GM12878 (cell line): ENCODE measurements at regions not wholly inside any gene's neighbourhood (a gene's known extent, or its start where the extent isn't known, plus 50 kb on each side); places are given as distances from the start of the nearest gene placed in this dataset.

Experiments
- ATAC-seq: fragments of 200-7000 bp; cut with Tn5 transposase; 3 replicates; pipeline ENCODE4 v1.9.1; 2020; ENCODE audit warnings: mild to moderate bottlenecking, moderate library complexity
- BruUV-seq: library from RNA; stranded (reverse); fragments of 400-500 nt; replicated peaks from 2 replicates; lab custom pipeline; 2021; lab: Mats Ljungman, UMichigan
- CTCF ChIA-PET: fragments of 300-600 bp; sonication (Branson Sonifier 250); formaldehyde crosslinking; extraction: SDS; loops from one replicate; lab custom pipeline; 2021; ENCODE audit warnings: inconsistent platforms; lab: Yijun Ruan, JAX
- POLR2A ChIA-PET: fragments of 350-600 bp; formaldehyde crosslinking; extraction: SDS; loops from one replicate; lab custom pipeline; 2021; ENCODE audit warnings: inconsistent platforms; lab: Charles Lee
- RAD21 ChIA-PET: fragments of 300-600 bp; sonication (Branson Sonifier 250); formaldehyde crosslinking; loops from one replicate; lab custom pipeline; 2023; ENCODE audit warnings: antibody characterized with exemption; ENCODE audit not compliant: unreplicated experiment; lab: Charles Lee
- SMC1A ChIA-PET: fragments of 300-600 bp; sonication (Branson Sonifier 250); formaldehyde crosslinking; loops from one replicate; lab custom pipeline; 2023; ENCODE audit not compliant: unreplicated experiment, uncharacterized antibody; lab: Charles Lee
- DNase-seq: peaks from one replicate; pipeline ENCODE4 v3.0.0-alpha.2; 2011; ENCODE audit warnings: low read depth, low spot score
- FAIRE-seq: peaks from 3 replicates; lab custom pipeline; 2011; peaks lifted over from hg19 to GRCh38; lab: Jason Lieb, UNC
- H2AFZ ChIP-seq: 2 replicates; pipeline ENCODE4 v1.6.0; 2011; ENCODE audit warnings: low read depth, low read length, control low read depth; ENCODE audit not compliant: control insufficient read depth
- H3K27ac ChIP-seq: 2 replicates; pipeline ENCODE4 v1.5.1; 2011; ENCODE audit warnings: control low read depth; ENCODE audit not compliant: control insufficient read depth, insufficient read depth
- H3K27me3 ChIP-seq, 2 experiments: replicated peaks in 1 of 2; 2 replicates each; pipeline versions ENCODE4 v1.6.0 to v1.6.1; 2011; ENCODE audit warnings: low read length in 1 of 2; ENCODE audit not compliant: control insufficient read depth in 2 of 2, insufficient read depth in 2 of 2
- H3K36me3 ChIP-seq, 2 experiments: 2 replicates each; pipeline ENCODE4 v1.5.1; 2011; ENCODE audit warnings: low read length in 1 of 2; ENCODE audit not compliant: control insufficient read depth in 2 of 2, insufficient read depth in 2 of 2
- H3K4me1 ChIP-seq: 2 replicates; pipeline ENCODE4 v1.6.1; 2011; ENCODE audit warnings: mild to moderate bottlenecking, low read length, moderate library complexity, mixed read lengths; ENCODE audit not compliant: control insufficient read depth, insufficient read depth
- H3K4me2 ChIP-seq: 2 replicates; pipeline ENCODE4 v1.6.0; 2011; ENCODE audit warnings: control low read depth; ENCODE audit not compliant: control insufficient read depth, insufficient read depth
- H3K4me3 ChIP-seq: fragments of 200-600 bp; sonication (generic); 2 replicates; pipeline ENCODE4 v1.5.1; 2016
- H3K79me2 ChIP-seq: 2 replicates; pipeline ENCODE4 v1.6.0; 2011; ENCODE audit warnings: low read length; ENCODE audit not compliant: control insufficient read depth, insufficient read depth
- H3K9ac ChIP-seq: 2 replicates; pipeline ENCODE4 v1.8.0; 2011; ENCODE audit warnings: low read length, control low read depth, mixed read lengths; ENCODE audit not compliant: control insufficient read depth, insufficient read depth
- H3K9me3 ChIP-seq: replicated peaks from 3 replicates; pipeline ENCODE4 v1.5.1; 2011; ENCODE audit warnings: mild to moderate bottlenecking, low read length; ENCODE audit not compliant: control insufficient read depth, insufficient read depth
- H4K20me1 ChIP-seq: 2 replicates; pipeline ENCODE4 v1.6.0; 2011; ENCODE audit not compliant: control insufficient read depth, insufficient read depth
- ATF7 ChIP-seq: fragments of 450-650 bp; IDR thresholded peaks from 2 replicates; pipeline ENCODE4 v1.6.1; 2016; ENCODE audit warnings: low read depth, mild to moderate bottlenecking
- BMI1 ChIP-seq: fragments of 450-650 bp; IDR thresholded peaks from 2 replicates; pipeline ENCODE4 v1.6.1; 2016; ENCODE audit warnings: mild to moderate bottlenecking, moderate library complexity, borderline replicate concordance
- CHD4 ChIP-seq: fragments of 200-600 bp; sonication (generic); IDR thresholded peaks from 2 replicates; pipeline ENCODE4 v1.6.1; 2016; ENCODE audit warnings: mild to moderate bottlenecking
- CTCF ChIP-seq, 3 experiments: IDR thresholded peaks in 2 of 3; conservative IDR thresholded peaks in 1 of 3; 2 replicates each; pipeline ENCODE4 v1.5.1; 2011; ENCODE audit warnings: low read depth in 3 of 3, low read length in 3 of 3, mild to moderate bottlenecking in 3 of 3, control low read depth in 2 of 3, moderate library complexity in 2 of 3, inconsistent platforms in 1 of 3, mixed read lengths in 1 of 3; ENCODE audit not compliant: control insufficient read depth in 2 of 3, insufficient read depth in 1 of 3; ENCODE audit errors: extremely low read depth in 1 of 3
- FOXK2 ChIP-seq: fragments of 450-650 bp; IDR thresholded peaks from 2 replicates; pipeline ENCODE4 v1.6.1; 2017; ENCODE audit warnings: mild to moderate bottlenecking, moderate library complexity
- HDAC2 ChIP-seq: fragments of 200-600 bp; sonication (generic); IDR thresholded peaks from 2 replicates; pipeline ENCODE4 v1.6.1; 2017
- IKZF1 ChIP-seq: fragments of 450-650 bp; conservative IDR thresholded peaks from 2 replicates; pipeline ENCODE4 v1.6.1; 2017; ENCODE audit warnings: antibody characterized with exemption, mild to moderate bottlenecking
- IRF3 ChIP-seq: fragments of 450-650 bp; IDR thresholded peaks from 2 replicates; pipeline ENCODE4 v1.6.1; 2014; ENCODE audit warnings: mild to moderate bottlenecking
- NBN ChIP-seq: fragments of 450-650 bp; IDR thresholded peaks from 2 replicates; pipeline ENCODE4 v1.6.1; 2016
- RBBP5 ChIP-seq: fragments of 200-600 bp; sonication (generic); conservative IDR thresholded peaks from 2 replicates; pipeline ENCODE4 v1.6.1; 2016
- SUPT20H ChIP-seq: IDR thresholded peaks from 2 replicates; pipeline ENCODE4 v1.6.1; 2011; ENCODE audit warnings: low read depth, mild to moderate bottlenecking, low read length, moderate library complexity, borderline replicate concordance; ENCODE audit not compliant: control insufficient read depth
- TBL1XR1 ChIP-seq: IDR thresholded peaks from 2 replicates; pipeline ENCODE4 v1.6.1; 2012; ENCODE audit warnings: low read depth, low read length, improper control_type of control experiment
- YBX1 ChIP-seq: fragments of 450-650 bp; IDR thresholded peaks from 2 replicates; pipeline ENCODE4 v1.6.1; 2016; ENCODE audit warnings: antibody characterized with exemption
- ZNF622 ChIP-seq: fragments of 450-650 bp; IDR thresholded peaks from 2 replicates; pipeline ENCODE4 v1.6.1; 2017; ENCODE audit warnings: mild to moderate bottlenecking, inconsistent platforms
- WGBS: methylation state at CpG from one replicate; pipeline ENCODE4 v1.1.6; 2016; ENCODE audit warnings: low lambda C conversion rate; ENCODE audit not compliant: insufficient replicate concordance, insufficient coverage; ENCODE audit errors: missing lambda C conversion rate; 5-methylcytosine and 5-hydroxymethylcytosine counted together
- in situ Hi-C: fragments of 300-500 bp; cut with MboI; formaldehyde crosslinking; loops from 9 replicates; pipeline ENCODE4 v1.14.3; 2018; ENCODE audit warnings: mixed read lengths
- intact Hi-C: fragments of 100-400 bp; cut with micrococcal nuclease; formaldehyde crosslinking; loops from one replicate; pipeline ENCODE4 v1.14.2; 2022; ENCODE audit not compliant: unreplicated experiment

GRCh38 chr22:49717322-49717919 lies 110.3 kb downstream of the BRD1 start:
- no peak overlapping the region for H2AFZ ChIP-seq
- no peaks in the 10 kb centered on the region for H4K20me1 ChIP-seq
- FAIRE-seq: no peak
- H3K4me2 ChIP-seq: no peak overlapping the region
- no peak for ATAC-seq
- no peaks in the 10 kb centered on the region for H3K79me2 ChIP-seq
- WGBS: 46% methylated on average over 24 of the region's 24 CpGs
- H3K4me1 ChIP-seq: no peaks in the 10 kb centered on the region
- H3K27ac ChIP-seq: no peak overlapping the region
- no peak for DNase-seq
- ChIA-PET POLR2A (no interaction called here), RAD21 (no interaction called here), SMC1A (no interaction called here), CTCF (no interaction called here)
- no peak overlapping the region for H3K9ac ChIP-seq
- no peaks in the 10 kb centered on the region for H3K36me3 ChIP-seq
- intact Hi-C loops: no loop called here
- no TSS peak for BruUV-seq
- no peaks in the 10 kb centered on the region for H3K27me3 ChIP-seq
- TF ChIP-seq ATF7: no peak
- TF ChIP-seq YBX1: no peak
- no peak for TF ChIP-seq CTCF (IDR thresholded peaks at IDR 0.05 in 2 of 3, conservative IDR thresholded peaks at IDR 0.05 in 1 of 3; ENCODE audit: control insufficient read depth in 2 of 3, extremely low read depth in 1 of 3, insufficient read depth in 1 of 3, low read depth in 3 of 3, low read length in 3 of 3)
- TF ChIP-seq ZNF622: no peak
- TF ChIP-seq SUPT20H: no peak
- TF ChIP-seq IRF3: no peak
- no peak for TF ChIP-seq NBN
- no peak for TF ChIP-seq IKZF1
- no peak for TF ChIP-seq TBL1XR1
- TF ChIP-seq BMI1: no peak
- no peak for TF ChIP-seq RBBP5
- no peak for TF ChIP-seq CHD4
- no peak for TF ChIP-seq FOXK2
- TF ChIP-seq HDAC2: no peak
- H3K4me3 ChIP-seq: no peak overlapping the region
- no peaks in the 10 kb centered on the region for H3K9me3 ChIP-seq
- in situ Hi-C loops: no loop called here
